Caco-2 (cell line): ENCODE measurements at regions not wholly inside any gene's neighbourhood (a gene's known extent, or its start where the extent isn't known, plus 50 kb on each side); places are given as distances from the start of the nearest gene placed in this dataset.

Experiments used
- BruUV-seq: library from RNA; stranded (reverse); fragments of 400-500 nt; replicated peaks from 2 replicates; lab custom pipeline; 2021; lab: Mats Ljungman, UMichigan
- CTCF ChIA-PET: fragments of 300-600 bp; sonication (Branson Sonifier 250); formaldehyde crosslinking; loops from one replicate; lab custom pipeline; 2022; ENCODE audit warnings: antibody characterized with exemption; lab: Charles Lee
- POLR2A ChIA-PET: fragments of 300-600 bp; sonication (Branson Sonifier 250); formaldehyde crosslinking; loops from one replicate; lab custom pipeline; 2022; ENCODE audit warnings: antibody characterized with exemption; lab: Charles Lee
- DNase-seq, 2 experiments: peaks; one replicate each; pipeline versions ENCODE4 v3.0.0 to v3.0.0-alpha.2; 2020 to 2022
- H3K27me3 ChIP-seq: replicated peaks from 2 replicates; pipeline ENCODE4 v1.6.0; 2011; ENCODE audit warnings: low read length; ENCODE audit not compliant: control insufficient read depth, insufficient read depth
- H3K36me3 ChIP-seq: 2 replicates; pipeline ENCODE4 v1.5.1; 2011; ENCODE audit warnings: low read length; ENCODE audit not compliant: control insufficient read depth, insufficient read depth
- H3K4me1 ChIP-seq: fragments of 250-450 bp; sonication (Bioruptor Pico); 2 replicates; pipeline ENCODE4 v1.5.1; 2020; ENCODE audit warnings: mild to moderate bottlenecking
- H3K4me3 ChIP-seq: 2 replicates; pipeline ENCODE4 v1.5.1; 2011; ENCODE audit warnings: low read depth, mild to moderate bottlenecking, control low read depth, low read length
- H3K9me3 ChIP-seq: fragments of 250-450 bp; sonication (Bioruptor Pico); 2 replicates; pipeline ENCODE4 v1.5.1; 2020; ENCODE audit warnings: mild to moderate bottlenecking, moderate library complexity
- H3K27ac Mint-ChIP-seq: one replicate; pipeline ENCODE4 v1.8.0; 2022; ENCODE audit warnings: mixed read lengths; ENCODE audit not compliant: unreplicated experiment
- H3K27me3 Mint-ChIP-seq: one replicate; pipeline ENCODE4 v1.8.0; 2022; ENCODE audit warnings: mixed read lengths; ENCODE audit not compliant: insufficient read depth, unreplicated experiment
- H3K36me3 Mint-ChIP-seq: one replicate; pipeline ENCODE4 v1.8.0; 2022; ENCODE audit warnings: mild to moderate bottlenecking, mixed read lengths; ENCODE audit not compliant: insufficient read depth, unreplicated experiment
- H3K4me1 Mint-ChIP-seq: one replicate; pipeline ENCODE4 v1.8.0; 2022; ENCODE audit warnings: low read depth, mixed read lengths; ENCODE audit not compliant: unreplicated experiment
- H3K4me3 Mint-ChIP-seq: one replicate; pipeline ENCODE4 v1.8.0; 2022; ENCODE audit warnings: mild to moderate bottlenecking, moderate library complexity, mixed read lengths; ENCODE audit not compliant: unreplicated experiment
- H3K9me3 Mint-ChIP-seq: one replicate; pipeline ENCODE4 v1.8.0; 2022; ENCODE audit warnings: mixed read lengths; ENCODE audit not compliant: unreplicated experiment
- CTCF ChIP-seq, 2 experiments: fragments of 200-600 bp in 1 of 2; IDR thresholded peaks; 1 replicate in 1 of 2; 2 replicates in 1 of 2; pipeline versions ENCODE4 v1.5.1 to v1.8.0; 2011 to 2022; ENCODE audit warnings: antibody characterized with exemption in 1 of 2, control low read depth in 1 of 2, inconsistent platforms in 1 of 2, low read depth in 1 of 2, low read length in 1 of 2, mild to moderate bottlenecking in 1 of 2, moderate library complexity in 1 of 2; ENCODE audit not compliant: insufficient read depth in 1 of 2, severe bottlenecking in 1 of 2, unreplicated experiment in 1 of 2
- intact Hi-C: fragments of 100-400 bp; cut with micrococcal nuclease; formaldehyde crosslinking; loops from one replicate; pipeline ENCODE4 v1.10.0; 2022; ENCODE audit not compliant: unreplicated experiment

- H3K27me3 ChIP-seq, result no peaks in the 10 kb centered on the region
- no peaks in the 10 kb centered on the region; the same call in 1 of the 2 replicates for H3K9me3 ChIP-seq
- H3K36me3 ChIP-seq, result no peaks in the 10 kb centered on the region
- intact Hi-C loops, result no loop called here
- H3K4me3 ChIP-seq, result no peak overlapping the region
- ChIA-PET CTCF (no interaction called here), POLR2A (no interaction called here)
- TF ChIP-seq CTCF (IDR thresholded peaks at IDR 0.05; ENCODE audit: insufficient read depth in 1 of 2, low read depth in 1 of 2, low read length in 1 of 2, severe bottlenecking in 1 of 2, unreplicated experiment in 1 of 2), result no peak
- no peak for DNase-seq
- H3K36me3 Mint-ChIP-seq, result no peaks in the 10 kb centered on the region
- H3K4me1 Mint-ChIP-seq, result no peaks in the 10 kb centered on the region
- no TSS peak for BruUV-seq
- H3K27me3 Mint-ChIP-seq, result peaks cover 2% of the 10 kb centered on the region
- H3K9me3 Mint-ChIP-seq, result no peaks in the 10 kb centered on the region
- H3K4me3 Mint-ChIP-seq, result no peak overlapping the region
- H3K4me1 ChIP-seq, result no peaks in the 10 kb centered on the region
- no peak overlapping the region for H3K27ac Mint-ChIP-seq
Observed at GRCh38 chr14:29273513-29273912, 506.9 kb downstream of the FOXG1 start.

- H3K4me1 Mint-ChIP-seq, result no peaks in the 10 kb centered on the region
- H3K27ac Mint-ChIP-seq, result no peak overlapping the region
- DNase-seq, result no peak
- peaks cover 2% of the 10 kb centered on the region for H3K27me3 Mint-ChIP-seq
- H3K36me3 ChIP-seq, result no peaks in the 10 kb centered on the region
- H3K4me3 Mint-ChIP-seq, result no peak overlapping the region
- H3K4me3 ChIP-seq, result no peak overlapping the region
- no peaks in the 10 kb centered on the region for H3K36me3 Mint-ChIP-seq
- no peaks in the 10 kb centered on the region for H3K4me1 ChIP-seq
- TF ChIP-seq CTCF (IDR thresholded peaks at IDR 0.05; ENCODE audit: insufficient read depth in 1 of 2, low read depth in 1 of 2, low read length in 1 of 2, severe bottlenecking in 1 of 2, unreplicated experiment in 1 of 2), result no peak
- H3K9me3 ChIP-seq, result no peaks in the 10 kb centered on the region; the same call in 1 of the 2 replicates
- intact Hi-C loops, result no loop called here
- POLR2A ChIA-PET, result no interaction called here
- no peaks in the 10 kb centered on the region for H3K27me3 ChIP-seq
- H3K9me3 Mint-ChIP-seq, result no peaks in the 10 kb centered on the region
- no TSS peak for BruUV-seq
- CTCF ChIA-PET, result no interaction called here
Observed at GRCh38 chr14:29274890-29275596, 508.5 kb downstream of the FOXG1 start.

GRCh38 chr14:29278301-29279263 is 512.0 kb downstream of the FOXG1 start:
- Histone ChIP-seq H3K9me3 (no peaks in the 10 kb centered on the region; the same call in 1 of the 2 replicates), H3K4me3 (no peak overlapping the region), H3K4me1 (no peaks in the 10 kb centered on the region), H3K27me3 (no peaks in the 10 kb centered on the region), H3K36me3 (no peaks in the 10 kb centered on the region)
- intact Hi-C loops, result no loop called here
- POLR2A ChIA-PET, result no interaction called here
- no peak overlapping the region for H3K27ac Mint-ChIP-seq
- no peaks in the 10 kb centered on the region for H3K4me1 Mint-ChIP-seq
- CTCF ChIA-PET, result no interaction called here
- no peaks in the 10 kb centered on the region for H3K36me3 Mint-ChIP-seq
- no TSS peak for BruUV-seq
- no peak for DNase-seq
- no peak for TF ChIP-seq CTCF (IDR thresholded peaks at IDR 0.05; ENCODE audit: insufficient read depth in 1 of 2, low read depth in 1 of 2, low read length in 1 of 2, severe bottlenecking in 1 of 2, unreplicated experiment in 1 of 2)
- no peaks in the 10 kb centered on the region for H3K9me3 Mint-ChIP-seq
- peaks cover 2% of the 10 kb centered on the region for H3K27me3 Mint-ChIP-seq
- no peak overlapping the region for H3K4me3 Mint-ChIP-seq
